GM12874 (cell line): ENCODE measurements at regions not wholly inside any gene's neighbourhood (a gene's known extent, or its start where the extent isn't known, plus 50 kb on each side); places are given as distances from the start of the nearest gene placed in this dataset.

ENCODE experiments used
- CTCF ChIP-seq: IDR thresholded peaks from 2 replicates; pipeline ENCODE4 v1.5.1; 2011; ENCODE audit warnings: low read depth, mild to moderate bottlenecking, control low read depth, low read length, moderate library complexity; ENCODE audit not compliant: insufficient read depth

- no peak for TF ChIP-seq CTCF
These were observed 985.8 kb downstream of the TBC1D22A start for GRCh38 chr22:47748271-47748670.

DNA sequence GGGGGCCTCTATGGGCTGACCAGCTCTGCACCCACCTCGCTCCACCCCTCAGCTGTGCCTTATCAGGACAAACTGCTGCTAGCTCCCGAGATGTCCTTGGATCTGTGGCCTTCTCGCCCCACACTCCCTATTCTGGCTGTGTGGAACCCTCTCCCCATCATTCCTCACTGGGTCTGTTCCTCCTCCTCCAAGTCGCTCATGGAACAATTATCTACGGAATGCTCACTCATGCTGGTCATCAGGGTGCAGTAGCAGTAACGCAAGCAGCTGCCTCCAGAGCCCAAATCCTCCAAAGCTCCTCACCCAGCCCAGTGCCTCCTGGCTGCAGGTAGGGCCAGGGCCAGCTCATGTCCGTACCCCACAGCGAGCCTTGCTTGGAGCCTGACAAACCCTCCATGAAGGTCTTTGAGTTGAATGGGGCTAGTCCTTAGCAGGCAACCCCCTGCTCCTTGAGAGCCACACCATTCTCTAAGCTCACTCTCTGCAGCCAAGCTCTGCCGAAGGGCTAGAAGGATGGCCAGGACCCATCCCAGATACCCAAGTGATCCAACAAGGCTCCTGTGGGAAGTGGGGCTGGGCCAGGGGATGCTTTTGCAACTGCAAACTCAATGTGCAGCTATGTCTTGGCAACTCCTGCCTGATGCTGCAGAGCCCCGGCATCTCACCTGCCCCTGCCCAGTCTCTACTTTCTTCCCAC is 977.8 kb downstream of the TBC1D22A start:
- no peak for TF ChIP-seq CTCF

DNA sequence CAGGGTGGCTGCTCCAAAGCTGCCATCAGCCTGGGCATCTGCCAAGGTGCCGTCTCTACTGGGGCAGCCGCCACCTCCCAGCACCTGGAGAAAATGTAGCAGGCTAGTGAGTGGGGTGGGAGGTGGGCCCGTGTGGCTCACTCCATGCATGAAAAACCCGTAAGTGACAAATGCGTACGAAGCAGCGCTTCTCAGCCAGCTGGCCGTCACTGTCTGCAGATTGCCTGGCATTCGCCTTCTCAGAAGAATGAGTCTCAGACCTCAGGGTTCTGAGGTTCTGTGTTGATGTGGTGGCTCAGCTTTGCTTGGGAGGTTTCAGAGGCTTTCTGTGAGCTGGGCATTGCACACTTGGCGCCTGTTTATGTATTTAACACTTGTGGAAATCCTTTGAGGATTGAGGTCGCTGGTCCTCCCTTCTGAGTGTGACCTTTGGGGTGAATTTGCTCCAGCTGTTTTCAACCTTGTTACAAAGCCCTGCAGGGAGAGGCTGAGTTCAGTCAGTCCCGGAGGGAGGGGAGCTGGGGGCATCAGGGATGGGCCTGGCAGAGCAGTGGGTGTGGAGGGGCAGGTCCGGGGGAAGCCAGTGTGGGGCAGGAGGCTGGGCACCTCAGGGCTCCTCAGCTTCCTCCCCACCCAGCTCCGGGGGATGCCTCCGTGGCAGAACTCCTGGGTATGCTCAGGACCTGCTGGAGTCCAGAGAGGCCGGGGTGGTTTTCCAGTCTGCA is 977.0 kb downstream of the TBC1D22A start:
- no peak for TF ChIP-seq CTCF

- no peak for TF ChIP-seq CTCF
These were observed 976.1 kb downstream of the TBC1D22A start for GRCh38 chr22:47738472-47739013.

DNA sequence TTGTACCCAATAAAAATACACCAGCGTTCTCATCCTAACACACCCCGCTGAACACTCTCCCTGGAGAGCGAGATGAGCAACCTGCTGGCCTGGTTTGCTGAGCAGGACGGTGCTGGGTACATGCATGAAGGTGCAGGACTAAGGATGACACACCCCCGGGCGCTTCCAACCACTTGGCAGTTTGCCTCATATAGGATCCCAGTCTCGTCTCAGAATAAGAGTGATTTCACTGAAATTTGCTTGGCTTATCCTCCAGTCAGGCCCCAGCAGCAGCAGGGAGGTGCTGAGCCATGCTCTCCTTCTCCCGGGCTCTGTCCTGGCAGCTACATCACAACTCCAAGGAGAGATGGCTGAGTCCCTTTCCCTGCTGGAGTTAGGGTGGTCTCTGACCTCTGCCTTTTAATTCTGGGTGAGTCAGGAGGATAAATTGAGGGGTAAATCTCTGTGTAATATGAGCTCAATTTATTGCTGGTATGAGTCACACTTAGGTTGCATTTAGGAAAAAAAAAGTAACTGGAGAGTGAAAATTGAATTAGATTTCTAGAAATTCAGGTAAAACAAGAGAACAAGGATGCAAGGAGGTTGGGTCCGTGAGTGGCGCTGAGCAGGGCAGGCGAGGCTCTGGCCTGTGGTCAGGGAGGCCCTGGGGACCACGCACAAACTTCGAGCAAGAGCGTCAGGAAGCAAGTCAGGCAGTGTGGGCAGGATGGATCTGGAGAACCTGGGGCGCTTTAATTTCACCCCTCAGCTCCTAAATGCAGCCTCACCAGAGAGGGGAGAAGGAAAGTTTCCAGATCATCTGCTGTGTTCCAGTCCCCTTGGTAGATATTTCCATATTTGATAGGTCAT is 974.0 kb downstream of the TBC1D22A start:
- no peak for TF ChIP-seq CTCF

- TF ChIP-seq CTCF, result no peak
These were observed 972.1 kb downstream of the TBC1D22A start for GRCh38 chr22:47734511-47734910.

GRCh38 chr22:47727641-47728040 is 965.2 kb downstream of the TBC1D22A start:
- no peak for TF ChIP-seq CTCF
